ENCODE measurements at regions not wholly inside any gene's neighbourhood (a gene's known extent, or its start where the extent isn't known, plus 50 kb on each side); places are given as distances from the start of the nearest gene placed in this dataset.

- DNase-seq, result no peak
Measured at GRCh38 chr4:8710946-8711345, 118.4 kb downstream of the CPZ start.

GRCh38 chr4:8710416-8710815, 117.9 kb downstream of the CPZ start:
- no peak for DNase-seq

GRCh38 chr4:8709729-8710360, 117.3 kb downstream of the CPZ start:
- no peak for DNase-seq

GRCh38 chr4:8709050-8709728, 116.6 kb downstream of the CPZ start:
- no peak for DNase-seq

- no peak for DNase-seq
Measured at GRCh38 chr4:8708401-8709021, 115.9 kb downstream of the CPZ start.

GRCh38 chr4:8707045-8707781, 114.6 kb downstream of the CPZ start:
- no peak for DNase-seq

GRCh38 chr4:8706216-8707044, 113.9 kb downstream of the CPZ start:
- DNase-seq, result peak; percentile 42

GRCh38 chr4:8705161-8706145, 112.9 kb downstream of the CPZ start:
- DNase-seq, result no peak

- DNase-seq, result no peak
Measured at GRCh38 chr4:8704632-8705031, 112.1 kb downstream of the CPZ start.

GRCh38 chr4:8703857-8704495, 111.4 kb downstream of the CPZ start:
- DNase-seq, result no peak

- no peak for DNase-seq
Measured at GRCh38 chr4:8703401-8703696, 110.8 kb downstream of the CPZ start.

- DNase-seq, result no peak
Measured at GRCh38 chr4:8702516-8703400, 110.2 kb downstream of the CPZ start.

- DNase-seq, result no peak
Measured at GRCh38 chr4:8702020-8702495, 109.5 kb downstream of the CPZ start.

GRCh38 chr4:8701126-8702019, 108.8 kb downstream of the CPZ start:
- DNase-seq, result no peak

GRCh38 chr4:8700531-8700930, 108.0 kb downstream of the CPZ start:
- no peak for DNase-seq

GRCh38 chr4:8699479-8700145, 107.0 kb downstream of the CPZ start:
- DNase-seq, result no peak

- no peak for DNase-seq
Measured at GRCh38 chr4:8699063-8699385, 106.5 kb downstream of the CPZ start.

- no peak for DNase-seq
Measured at GRCh38 chr4:8698341-8699062, 105.9 kb downstream of the CPZ start.
